Lower leg skin (tissue), 3 donors: ENCODE measurements at regions not wholly inside any gene's neighbourhood (a gene's known extent, or its start where the extent isn't known, plus 50 kb on each side); places are given as distances from the start of the nearest gene placed in this dataset.

ENCODE experiments used
- POLR2A ChIP-seq, 2 donors: fragments of 450-650 bp; IDR thresholded peaks; one replicate each; pipeline ENCODE4 v1.6.1; 2016 to 2017; ENCODE audit warnings: antibody characterized with exemption in 2 of 2, mild to moderate bottlenecking in 1 of 2, moderate library complexity in 1 of 2
- TF ChIP-seq, protein P1 (sequence below), 3 donors: fragments of 450-650 bp; IDR thresholded peaks; one replicate each; pipeline ENCODE4 v1.5.1; 2016; ENCODE audit warnings: antibody characterized with exemption in 3 of 3, mild to moderate bottlenecking in 3 of 3, moderate library complexity in 2 of 3

- TF ChIP-seq, protein P1, sequence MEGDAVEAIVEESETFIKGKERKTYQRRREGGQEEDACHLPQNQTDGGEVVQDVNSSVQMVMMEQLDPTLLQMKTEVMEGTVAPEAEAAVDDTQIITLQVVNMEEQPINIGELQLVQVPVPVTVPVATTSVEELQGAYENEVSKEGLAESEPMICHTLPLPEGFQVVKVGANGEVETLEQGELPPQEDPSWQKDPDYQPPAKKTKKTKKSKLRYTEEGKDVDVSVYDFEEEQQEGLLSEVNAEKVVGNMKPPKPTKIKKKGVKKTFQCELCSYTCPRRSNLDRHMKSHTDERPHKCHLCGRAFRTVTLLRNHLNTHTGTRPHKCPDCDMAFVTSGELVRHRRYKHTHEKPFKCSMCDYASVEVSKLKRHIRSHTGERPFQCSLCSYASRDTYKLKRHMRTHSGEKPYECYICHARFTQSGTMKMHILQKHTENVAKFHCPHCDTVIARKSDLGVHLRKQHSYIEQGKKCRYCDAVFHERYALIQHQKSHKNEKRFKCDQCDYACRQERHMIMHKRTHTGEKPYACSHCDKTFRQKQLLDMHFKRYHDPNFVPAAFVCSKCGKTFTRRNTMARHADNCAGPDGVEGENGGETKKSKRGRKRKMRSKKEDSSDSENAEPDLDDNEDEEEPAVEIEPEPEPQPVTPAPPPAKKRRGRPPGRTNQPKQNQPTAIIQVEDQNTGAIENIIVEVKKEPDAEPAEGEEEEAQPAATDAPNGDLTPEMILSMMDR (IDR thresholded peaks at IDR 0.05): no peak
- no peak for TF ChIP-seq POLR2A (IDR thresholded peaks at IDR 0.05)
Measured at GRCh38 chr2:21234001-21234400, 110.2 kb downstream of the TDRD15 start.
